ENCODE measurements at regions not wholly inside any gene's neighbourhood (a gene's known extent, or its start where the extent isn't known, plus 50 kb on each side); places are given as distances from the start of the nearest gene placed in this dataset.

GRCh38 chrX:38856670-38857265 is 55.5 kb downstream of the MID1IP1 start:
- DNase-seq, result no peak

- DNase-seq, result no peak
Measured at GRCh38 chrX:38857736-38858523, 56.7 kb downstream of the MID1IP1 start.

DNA sequence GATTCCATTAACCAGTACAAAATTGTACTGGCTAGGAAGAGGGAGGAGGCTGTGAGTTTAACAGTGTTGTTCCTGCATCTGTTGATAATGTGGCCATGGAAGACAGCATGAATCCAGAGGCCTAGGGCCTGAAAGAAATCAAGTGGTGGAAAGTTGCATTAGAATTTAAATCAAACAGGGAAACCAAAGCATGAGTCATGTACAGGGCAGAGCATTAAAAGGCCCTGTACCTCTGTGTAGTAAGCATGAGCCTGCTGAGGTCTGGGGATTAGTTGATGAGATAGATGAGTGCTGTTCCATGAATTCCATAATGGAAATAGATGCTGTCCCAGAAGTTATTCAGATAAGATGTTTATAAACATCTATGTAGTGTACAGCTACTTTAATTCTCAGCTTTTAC is 58.3 kb downstream of the MID1IP1 start:
- no peak for DNase-seq

DNA sequence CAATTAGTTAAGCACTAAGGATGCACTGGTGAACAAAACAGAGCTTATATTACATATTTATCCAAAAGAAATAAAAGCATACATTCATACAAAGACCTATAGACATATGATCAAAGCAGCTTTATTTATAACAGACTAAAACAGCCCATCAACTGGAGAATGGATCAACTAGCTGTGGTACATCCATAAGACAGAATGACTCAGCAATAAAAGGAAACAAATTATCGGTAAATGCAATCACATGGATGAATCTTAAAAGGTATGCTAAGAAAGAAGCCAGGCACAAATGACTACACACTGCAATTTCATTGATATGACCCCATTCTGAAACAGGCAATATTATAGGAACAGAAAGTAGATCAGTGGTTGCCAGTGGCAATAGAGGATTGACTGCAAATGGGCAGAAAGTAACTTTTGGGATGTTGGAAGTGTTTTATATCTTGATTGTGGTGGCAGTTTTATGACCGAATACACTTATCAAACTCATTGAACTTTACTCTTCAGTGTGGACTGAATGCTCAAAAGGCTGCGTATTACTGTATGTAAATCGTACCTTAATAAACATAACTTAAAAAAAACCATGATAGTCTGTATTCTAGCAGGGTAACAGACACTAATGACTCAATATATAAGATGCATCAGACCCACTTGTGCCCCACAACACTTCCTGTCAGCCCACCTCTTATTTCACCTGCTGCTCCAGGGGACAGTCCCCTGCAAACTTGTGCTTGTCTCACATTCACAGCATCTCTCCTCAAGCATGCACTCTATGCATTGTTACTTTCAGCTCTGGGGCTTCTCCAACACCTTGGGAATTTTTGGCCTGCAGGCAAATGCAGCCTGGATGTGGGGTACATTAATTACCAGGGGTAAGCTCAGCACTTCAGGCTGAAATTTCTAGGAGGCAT is 59.1 kb downstream of the MID1IP1 start:
- peak; percentile 6 for DNase-seq

GRCh38 chrX:38861489-38861888 is 60.2 kb downstream of the MID1IP1 start:
- DNase-seq, result no peak

GRCh38 chrX:38862100-38862499 is 60.8 kb downstream of the MID1IP1 start:
- DNase-seq, result no peak

DNA sequence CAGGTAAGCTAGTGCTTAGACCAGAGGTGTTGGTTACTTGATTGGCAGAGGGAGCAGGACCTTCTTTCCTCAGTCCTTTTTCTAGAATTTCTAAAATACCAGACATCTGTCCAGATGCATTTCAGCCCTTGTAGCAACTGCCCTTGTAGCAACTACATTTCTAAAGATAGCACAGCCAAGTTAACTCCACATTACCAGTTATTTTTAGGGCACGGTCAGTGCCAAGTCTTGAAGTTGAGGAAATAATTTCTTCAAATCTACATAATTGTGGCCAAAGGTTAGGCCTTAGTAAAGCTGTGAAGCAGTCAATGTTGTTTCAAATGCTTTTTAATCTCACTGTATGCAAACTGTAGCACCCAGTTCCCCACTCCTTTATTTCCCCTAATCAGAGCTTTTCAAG is 62.9 kb downstream of the MID1IP1 start:
- no peak for DNase-seq

GRCh38 chrX:38868321-38868720 is 67.1 kb downstream of the MID1IP1 start:
- no peak for DNase-seq

DNA sequence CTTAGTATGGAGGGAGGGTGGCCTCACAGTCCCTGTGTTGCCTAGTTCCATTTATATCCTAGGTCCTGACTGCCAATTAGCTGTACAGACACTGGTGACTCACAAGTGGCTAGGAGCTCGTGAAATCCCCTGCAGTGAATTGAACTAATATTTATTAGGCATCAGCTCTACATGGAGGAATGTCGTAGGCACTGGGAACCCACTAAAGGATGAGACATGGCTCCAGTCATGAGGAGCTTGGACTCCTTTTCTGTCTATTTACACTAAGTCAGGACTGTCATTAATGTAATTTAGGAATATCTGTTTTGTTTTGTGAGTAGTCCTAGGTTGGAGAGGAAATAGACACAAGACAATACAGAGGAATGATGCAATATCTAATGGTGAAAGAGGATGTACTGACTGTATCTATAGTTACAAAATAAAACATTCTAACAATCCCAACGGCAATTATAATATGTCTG is 67.7 kb downstream of the MID1IP1 start:
- DNase-seq, result no peak

DNA sequence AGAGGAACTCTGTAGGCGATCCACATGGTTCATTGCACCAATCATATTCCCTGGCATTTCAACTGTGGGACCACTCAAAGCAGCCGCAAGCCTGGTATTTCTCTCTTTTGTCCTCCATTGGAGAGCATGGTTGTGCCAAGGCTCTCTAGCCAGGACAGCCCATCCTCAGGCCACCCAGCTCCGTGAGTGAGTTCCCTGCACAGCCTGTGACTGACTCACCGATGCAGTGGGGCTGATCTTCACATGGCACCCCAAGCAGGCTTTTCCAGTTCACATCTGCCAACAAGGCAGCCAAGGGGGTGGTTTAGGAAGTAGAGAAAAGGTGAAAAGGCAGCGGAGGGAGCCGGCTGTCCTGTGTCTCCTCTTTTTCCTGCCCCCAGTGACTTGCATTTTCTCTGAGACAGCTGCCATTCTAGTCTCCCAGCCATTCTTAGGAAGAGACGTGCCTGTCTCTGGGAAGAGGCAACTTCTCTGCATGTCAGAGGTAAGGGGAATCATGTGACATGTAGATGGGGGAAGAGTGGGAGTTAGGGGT is 69.2 kb downstream of the MID1IP1 start:
- no peak for DNase-seq

DNA sequence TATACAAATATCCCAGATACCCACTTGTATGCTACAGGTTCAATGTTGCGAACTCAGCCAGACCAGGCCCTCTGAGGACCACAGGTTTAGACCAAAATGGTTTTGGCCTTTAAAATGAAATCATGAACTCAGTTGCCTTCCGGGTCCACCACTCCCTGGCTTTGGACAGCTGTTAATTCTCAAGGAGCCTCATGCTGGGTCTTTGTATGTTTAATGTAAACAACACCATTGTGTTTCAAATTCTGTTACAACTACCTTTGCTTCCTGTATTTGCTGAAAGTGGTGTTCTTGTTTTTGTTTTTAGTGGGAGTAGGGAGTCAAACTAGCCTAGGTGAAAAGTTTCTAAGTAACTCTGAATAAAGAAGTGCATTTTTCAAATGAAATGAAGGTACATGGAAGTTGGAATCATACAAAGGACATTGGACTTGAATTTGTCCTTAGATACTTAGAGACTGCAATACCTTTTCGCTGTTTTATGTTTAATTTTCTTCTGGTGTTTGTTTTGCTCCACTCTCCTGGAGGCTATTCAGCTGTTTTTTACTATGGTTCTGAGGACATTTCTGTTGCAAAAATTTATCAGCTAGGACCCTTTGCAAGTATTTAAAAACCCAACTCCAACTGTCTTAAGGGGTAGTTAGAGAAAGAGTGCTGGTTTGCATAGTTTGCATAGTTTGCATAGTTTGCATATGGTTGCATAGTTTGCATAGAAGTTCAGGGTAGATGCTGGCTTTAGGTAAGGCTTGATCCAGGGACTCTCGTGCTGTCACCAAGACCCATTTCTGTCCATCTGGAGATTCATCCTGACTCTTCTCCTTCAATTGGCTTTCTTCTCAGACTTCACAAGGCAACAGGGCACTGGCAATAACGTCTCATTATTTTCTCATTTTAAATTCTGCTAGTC is 70.1 kb downstream of the MID1IP1 start:
- no peak for DNase-seq

DNA sequence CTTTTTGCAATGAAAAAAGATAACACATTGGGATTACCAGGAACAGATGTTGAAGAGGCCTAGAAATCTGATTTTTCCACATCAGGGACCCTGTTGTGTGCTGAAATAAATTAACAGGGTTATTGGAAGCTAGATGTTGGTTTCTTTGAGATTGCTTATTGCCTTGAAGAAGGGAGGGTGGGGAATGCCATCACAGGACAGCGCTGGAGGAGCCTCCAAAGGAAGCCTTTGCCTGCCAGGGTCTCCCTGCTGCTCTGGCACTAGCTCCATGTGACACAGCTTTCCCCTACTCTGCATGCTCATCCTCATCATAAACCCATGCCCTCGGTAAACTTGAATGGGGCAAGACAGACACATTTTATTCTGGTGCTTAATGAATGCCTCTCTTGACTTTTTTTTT is 76.1 kb downstream of the MID1IP1 start:
- no peak for DNase-seq

- no peak for DNase-seq
Measured at GRCh38 chrX:38878641-38879340, 77.5 kb downstream of the MID1IP1 start.

DNA sequence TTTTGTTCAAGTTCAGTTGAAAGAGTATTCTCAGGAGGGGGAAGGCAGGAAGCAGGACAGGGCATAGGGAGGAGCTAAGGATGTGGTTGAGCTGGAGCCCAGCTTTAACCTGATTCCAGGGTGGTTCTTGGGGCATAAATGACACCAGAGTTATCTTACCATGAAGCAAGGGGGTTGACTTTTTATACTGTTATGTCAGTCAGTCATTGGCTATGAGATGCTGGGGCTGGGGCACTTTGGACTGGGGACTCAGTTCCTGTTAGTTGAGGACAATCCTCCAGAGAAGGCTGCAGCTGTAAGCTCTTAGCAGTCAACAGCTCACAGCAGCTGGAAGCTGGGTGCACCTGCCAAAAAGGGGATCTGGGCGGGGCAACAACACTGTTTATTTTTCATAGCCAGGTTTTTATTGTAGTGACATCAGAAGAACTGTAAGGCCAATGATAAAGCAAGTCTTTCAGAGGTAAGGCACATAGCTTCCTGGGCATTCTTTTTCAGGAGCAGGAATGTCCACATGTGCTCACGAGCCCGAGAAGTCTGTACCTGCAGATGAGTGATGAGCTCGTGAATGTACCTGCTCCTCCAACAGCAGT is 78.5 kb downstream of the MID1IP1 start:
- DNase-seq, result no peak

DNA sequence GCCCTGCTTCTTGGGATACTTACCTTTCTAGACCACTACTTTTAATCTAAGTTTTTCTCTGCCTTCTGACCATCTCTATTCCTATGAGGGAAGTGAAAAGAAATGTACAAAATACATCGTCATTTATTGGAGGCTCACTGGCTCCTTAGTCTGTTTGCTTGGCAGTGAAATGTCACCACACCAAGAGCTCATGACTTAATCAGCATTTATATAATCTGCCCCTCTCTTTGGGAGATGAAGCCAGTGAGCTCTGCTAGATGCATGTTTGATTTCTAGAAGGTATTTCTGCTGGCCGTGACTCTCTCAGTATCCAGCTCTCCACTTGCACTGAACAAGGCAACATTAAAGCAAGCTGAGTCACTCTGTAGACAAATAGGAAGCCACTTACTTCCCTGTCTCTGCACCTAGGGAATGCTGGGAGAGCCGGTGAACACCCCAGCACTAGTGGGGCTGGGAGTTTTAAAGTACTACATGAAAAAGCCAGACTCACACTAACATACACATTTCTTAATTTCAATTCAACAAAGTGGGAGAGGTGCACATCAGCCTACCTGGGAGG is 79.1 kb downstream of the MID1IP1 start:
- no peak for DNase-seq

GRCh38 chrX:38881066-38881465 is 79.8 kb downstream of the MID1IP1 start:
- DNase-seq, result no peak

DNA sequence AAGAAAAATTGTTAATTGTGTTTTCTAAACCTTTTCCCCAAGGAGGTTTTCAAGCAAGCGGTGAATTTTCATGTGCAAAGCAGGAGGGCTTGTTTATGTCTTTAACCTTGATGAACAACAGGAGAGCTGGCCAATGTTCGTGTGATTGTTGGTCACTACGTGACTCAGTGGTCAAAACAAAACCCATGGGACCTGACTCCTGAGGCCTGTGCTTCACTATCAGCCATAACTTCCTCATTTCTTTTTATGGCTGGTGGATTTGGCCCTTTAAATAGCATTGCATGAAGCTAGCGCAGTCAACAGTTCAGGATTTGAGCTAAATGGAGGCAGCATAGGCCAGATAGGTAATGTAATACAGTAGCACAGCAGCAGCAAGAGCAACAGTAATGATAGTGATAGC is 80.5 kb downstream of the MID1IP1 start:
- no peak for DNase-seq

DNA sequence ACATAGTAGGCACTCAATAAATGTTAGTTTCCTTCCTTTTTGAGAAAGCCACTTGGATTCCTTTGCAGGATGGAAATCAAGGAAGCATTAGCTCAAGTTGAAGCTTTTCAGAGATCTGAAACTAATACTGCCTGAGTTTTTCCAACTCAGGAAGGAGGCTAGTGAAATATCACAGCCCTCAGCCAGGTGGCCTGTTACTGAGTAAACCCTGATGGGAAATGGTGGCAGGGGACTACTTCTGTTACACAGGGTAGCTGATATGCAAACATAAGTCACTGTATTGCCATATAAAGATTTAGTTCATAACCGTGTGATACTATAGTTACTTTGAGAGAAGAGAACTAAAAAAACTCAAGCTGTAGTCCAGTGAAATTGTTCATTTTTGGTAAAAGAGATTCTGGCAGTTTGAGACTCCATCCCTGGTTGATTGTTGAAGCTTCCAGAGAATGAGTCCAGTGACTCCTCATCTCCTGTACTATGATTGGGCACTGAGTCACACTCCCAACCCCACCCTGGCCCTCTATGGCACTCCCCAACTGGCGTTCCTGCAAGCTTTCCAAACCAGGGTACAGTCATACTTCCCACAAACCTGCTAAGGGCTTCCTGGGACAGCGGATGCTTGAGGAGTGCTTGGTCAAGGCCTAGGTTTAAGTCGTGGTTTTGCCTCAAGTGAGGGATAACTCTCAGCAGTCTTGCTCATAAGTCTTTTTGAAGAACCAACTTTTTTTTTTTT is 81.8 kb downstream of the MID1IP1 start:
- DNase-seq, result no peak

DNA sequence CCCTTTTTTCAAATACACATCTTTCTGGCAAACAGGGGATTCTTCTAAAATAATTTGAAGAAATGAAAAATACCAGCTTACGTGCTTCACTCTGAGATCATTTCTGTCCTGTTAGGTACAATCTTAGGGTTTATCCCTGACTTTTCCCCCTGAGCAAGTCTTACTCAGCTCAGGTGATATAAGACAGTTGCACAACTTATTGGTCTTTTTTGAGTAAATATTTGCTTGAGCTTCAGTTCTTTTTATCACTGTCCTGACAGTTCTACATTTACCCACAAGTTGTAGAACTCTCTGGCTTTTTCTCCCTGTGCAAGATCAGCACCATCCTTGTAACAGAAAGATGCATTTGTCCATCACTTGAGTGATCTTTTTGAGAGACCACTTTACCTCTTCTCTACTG is 84.9 kb downstream of the MID1IP1 start:
- no peak for DNase-seq

DNA sequence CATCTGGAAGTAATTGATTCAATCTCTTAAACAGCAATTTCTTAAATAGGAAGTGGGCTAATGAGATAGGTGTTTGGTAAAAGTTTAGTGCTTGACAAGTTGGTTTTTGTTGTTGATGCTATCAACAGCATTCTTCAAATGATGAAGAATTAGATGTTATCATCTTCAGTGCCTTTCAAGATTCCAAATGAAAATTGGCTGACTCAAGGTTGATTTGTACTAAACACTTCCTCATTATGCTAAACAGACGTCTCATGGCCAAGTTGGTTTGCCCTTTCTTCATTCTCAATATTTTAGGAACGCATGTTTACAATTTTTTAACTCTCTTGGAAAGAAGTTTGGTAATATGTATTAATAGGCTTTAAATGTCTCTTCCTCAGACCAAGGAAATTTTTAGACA is 86.0 kb downstream of the MID1IP1 start:
- no peak for DNase-seq
